ENCODE measurements at regions not wholly inside any gene's neighbourhood (a gene's known extent, or its start where the extent isn't known, plus 50 kb on each side); places are given as distances from the start of the nearest gene placed in this dataset.

DNA sequence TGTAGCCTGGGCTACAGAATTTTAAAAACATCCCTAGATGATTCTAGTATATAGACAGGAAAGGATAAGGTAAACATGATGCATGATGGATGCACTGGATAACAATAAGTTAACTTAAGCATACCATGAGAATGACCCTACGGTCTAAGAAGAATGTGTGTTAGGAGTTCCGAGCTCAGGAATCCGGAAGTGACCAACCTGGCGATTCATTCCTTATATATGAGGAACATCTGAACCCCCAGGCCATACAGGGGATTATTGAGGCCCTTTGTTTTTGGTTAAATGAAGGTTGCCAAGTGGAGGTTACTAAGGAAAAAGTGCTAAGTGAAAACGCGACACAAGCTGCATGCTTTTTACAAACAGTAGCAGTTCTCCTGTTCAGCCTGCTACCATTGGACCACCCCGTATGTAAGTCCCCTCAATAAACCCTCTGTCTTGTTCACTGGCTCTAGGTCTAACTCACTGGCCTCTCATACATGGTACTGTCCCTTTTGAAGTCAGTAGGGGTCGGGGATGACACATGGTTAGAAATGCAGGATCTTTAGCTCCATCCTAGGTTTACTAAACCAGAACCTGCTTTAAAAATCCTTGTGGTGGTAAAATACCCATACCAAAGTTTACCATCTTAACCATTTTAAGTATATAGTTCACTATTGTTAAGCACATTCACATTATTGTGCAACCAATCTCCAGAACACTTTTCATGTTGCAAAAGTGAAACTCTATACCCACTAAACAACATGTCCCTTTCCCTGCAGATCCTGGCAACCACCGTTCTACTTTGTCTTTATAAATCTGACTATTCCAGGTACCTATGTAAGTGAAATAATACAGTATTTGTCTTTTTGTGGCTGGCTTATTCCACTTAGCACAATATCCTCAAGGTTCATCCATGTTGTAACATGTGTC, 111.0 kb upstream of the MAP4K3 start:
- no peak overlapping the region for H3K4me3 ChIP-seq (ENCODE audit: low read length in 3 of 3)
- no peak overlapping the region for H3K27ac ChIP-seq (ENCODE audit: low read depth in 2 of 2, low read length in 2 of 2)
- FAIRE-seq = no peak
- intact Hi-C loops (cut with DNase I) = no loop called here
- H3K9me3 ChIP-seq (ENCODE audit: control insufficient read depth in 2 of 3, insufficient read depth in 1 of 3, low read length in 3 of 3) = no peaks in the 10 kb centered on the region
- H3K36me3 ChIP-seq (ENCODE audit: control insufficient read depth in 2 of 3, insufficient read depth in 3 of 3, low read length in 3 of 3) = no peaks in the 10 kb centered on the region
- no peaks in the 10 kb centered on the region for H3K27me3 ChIP-seq (ENCODE audit: control insufficient read depth, insufficient read depth, low read length)
- TF ChIP-seq, protein P1, sequence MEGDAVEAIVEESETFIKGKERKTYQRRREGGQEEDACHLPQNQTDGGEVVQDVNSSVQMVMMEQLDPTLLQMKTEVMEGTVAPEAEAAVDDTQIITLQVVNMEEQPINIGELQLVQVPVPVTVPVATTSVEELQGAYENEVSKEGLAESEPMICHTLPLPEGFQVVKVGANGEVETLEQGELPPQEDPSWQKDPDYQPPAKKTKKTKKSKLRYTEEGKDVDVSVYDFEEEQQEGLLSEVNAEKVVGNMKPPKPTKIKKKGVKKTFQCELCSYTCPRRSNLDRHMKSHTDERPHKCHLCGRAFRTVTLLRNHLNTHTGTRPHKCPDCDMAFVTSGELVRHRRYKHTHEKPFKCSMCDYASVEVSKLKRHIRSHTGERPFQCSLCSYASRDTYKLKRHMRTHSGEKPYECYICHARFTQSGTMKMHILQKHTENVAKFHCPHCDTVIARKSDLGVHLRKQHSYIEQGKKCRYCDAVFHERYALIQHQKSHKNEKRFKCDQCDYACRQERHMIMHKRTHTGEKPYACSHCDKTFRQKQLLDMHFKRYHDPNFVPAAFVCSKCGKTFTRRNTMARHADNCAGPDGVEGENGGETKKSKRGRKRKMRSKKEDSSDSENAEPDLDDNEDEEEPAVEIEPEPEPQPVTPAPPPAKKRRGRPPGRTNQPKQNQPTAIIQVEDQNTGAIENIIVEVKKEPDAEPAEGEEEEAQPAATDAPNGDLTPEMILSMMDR (IDR thresholded peaks at IDR 0.05; ENCODE audit: borderline replicate concordance, extremely low read depth, insufficient read depth) = no peak
- H3K4me1 ChIP-seq (ENCODE audit: control insufficient read depth in 2 of 3, insufficient read depth in 2 of 3, low read depth in 1 of 3, low read length in 3 of 3) = peaks cover 0 to 8% (median 6%) of the 10 kb centered on the region in 3 donors
- no peak overlapping the region for H3K9ac ChIP-seq (ENCODE audit: low read length in 3 of 3)
- DNase-seq = no peak

DNA sequence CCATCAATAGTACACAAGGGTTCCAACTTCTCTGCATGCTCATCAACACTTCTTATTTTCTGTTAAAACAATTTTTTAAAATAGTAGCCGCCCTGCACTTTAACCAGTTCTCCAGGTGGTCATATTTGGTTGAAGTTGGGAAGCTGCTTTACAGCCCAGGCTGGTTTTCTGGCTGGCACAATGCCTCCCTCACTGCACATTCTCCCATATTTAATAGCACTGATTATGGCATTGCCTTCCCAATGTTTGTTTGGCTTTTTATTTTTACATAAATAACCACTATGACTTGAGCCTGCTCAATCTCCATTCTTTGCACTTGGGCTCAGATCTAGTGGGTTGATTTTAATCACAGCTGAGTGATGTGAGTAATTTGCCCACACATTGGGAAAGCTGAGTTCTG, 111.9 kb upstream of the MAP4K3 start:
- no peaks in the 10 kb centered on the region for H3K36me3 ChIP-seq (ENCODE audit: control insufficient read depth in 2 of 3, insufficient read depth in 3 of 3, low read length in 3 of 3)
- DNase-seq (no peak), FAIRE-seq (no peak)
- peaks cover 0 to 8% (median 6%) of the 10 kb centered on the region in 3 donors for H3K4me1 ChIP-seq (ENCODE audit: control insufficient read depth in 2 of 3, insufficient read depth in 2 of 3, low read depth in 1 of 3, low read length in 3 of 3)
- H3K4me3 ChIP-seq (ENCODE audit: low read length in 3 of 3) = no peak overlapping the region
- no peaks in the 10 kb centered on the region for H3K27me3 ChIP-seq (ENCODE audit: control insufficient read depth, insufficient read depth, low read length)
- no peak overlapping the region for H3K9ac ChIP-seq (ENCODE audit: low read length in 3 of 3)
- no peak overlapping the region for H3K27ac ChIP-seq (ENCODE audit: low read depth in 2 of 2, low read length in 2 of 2)
- TF ChIP-seq, protein P1 (IDR thresholded peaks at IDR 0.05; ENCODE audit: borderline replicate concordance, extremely low read depth, insufficient read depth) = no peak
- intact Hi-C loops (cut with DNase I) = no loop called here
- H3K9me3 ChIP-seq (ENCODE audit: control insufficient read depth in 2 of 3, insufficient read depth in 1 of 3, low read length in 3 of 3) = no peaks in the 10 kb centered on the region

DNA sequence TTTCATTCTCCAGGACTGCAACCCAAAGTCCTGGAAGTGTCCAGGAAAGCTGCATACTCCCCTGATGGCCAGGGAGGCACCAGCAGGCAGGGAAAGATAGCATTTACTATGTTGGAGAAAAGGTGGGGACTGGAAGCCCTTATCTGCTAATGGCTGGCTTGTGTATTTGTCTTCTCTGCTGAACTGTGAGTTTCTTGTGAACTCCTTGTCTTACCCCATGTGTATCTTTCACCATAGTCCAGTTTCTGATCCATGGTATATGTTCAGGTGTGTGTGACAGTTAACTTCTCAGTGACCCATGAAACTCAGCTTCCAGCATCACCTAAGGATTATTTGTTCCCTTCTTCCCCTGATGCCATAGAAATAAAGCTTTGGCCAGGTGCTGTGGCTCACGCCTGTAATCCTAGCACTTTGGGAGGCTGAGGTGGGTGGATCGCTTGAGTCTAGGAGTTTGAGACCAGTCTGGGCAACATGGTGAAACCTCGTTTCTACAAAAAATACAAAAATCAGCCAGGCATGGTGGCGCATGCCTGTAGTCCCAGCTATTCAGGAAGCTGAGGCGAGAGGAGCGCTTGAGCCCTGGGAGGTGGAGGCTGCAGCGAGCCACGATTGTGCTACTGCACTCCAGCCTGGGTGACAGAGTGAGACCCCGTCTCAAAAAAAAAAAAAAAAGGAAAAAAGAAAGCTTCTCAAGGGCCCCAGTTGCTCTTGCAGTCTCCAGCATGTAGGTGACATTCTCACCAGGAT, 112.8 kb upstream of the MAP4K3 start:
- H3K27ac ChIP-seq (ENCODE audit: low read depth in 2 of 2, low read length in 2 of 2) = no peak overlapping the region
- no peak overlapping the region for H3K4me3 ChIP-seq (ENCODE audit: low read length in 3 of 3)
- DNase-seq (no peak), FAIRE-seq (no peak)
- H3K27me3 ChIP-seq (ENCODE audit: control insufficient read depth, insufficient read depth, low read length) = no peaks in the 10 kb centered on the region
- TF ChIP-seq, protein P1 (IDR thresholded peaks at IDR 0.05; ENCODE audit: borderline replicate concordance, extremely low read depth, insufficient read depth) = no peak
- no peaks in the 10 kb centered on the region for H3K9me3 ChIP-seq (ENCODE audit: control insufficient read depth in 2 of 3, insufficient read depth in 1 of 3, low read length in 3 of 3)
- H3K4me1 ChIP-seq (ENCODE audit: control insufficient read depth in 2 of 3, insufficient read depth in 2 of 3, low read depth in 1 of 3, low read length in 3 of 3) = peaks cover 0 to 8% (median 6%) of the 10 kb centered on the region in 3 donors
- intact Hi-C loops (cut with DNase I) = no loop called here
- H3K9ac ChIP-seq (ENCODE audit: low read length in 3 of 3) = no peak overlapping the region
- H3K36me3 ChIP-seq (ENCODE audit: control insufficient read depth in 2 of 3, insufficient read depth in 3 of 3, low read length in 3 of 3) = no peaks in the 10 kb centered on the region

Measured in kidney (tissue), 13 donors.